Activated T-cell treated with anti-CD3 and anti-CD28 coated beads, Interleukin-2, amount 50 U/mL, for 24 hours (primary cell): ENCODE measurements at regions not wholly inside any gene's neighbourhood (a gene's known extent, or its start where the extent isn't known, plus 50 kb on each side); places are given as distances from the start of the nearest gene placed in this dataset.

Experiments used
- DNase-seq: peaks from one replicate; pipeline ENCODE4 v3.0.0-alpha.2; 2020
- H3K27ac Mint-ChIP-seq: 2 replicates; pipeline ENCODE4 v1.8.0; 2020; ENCODE audit warnings: mild to moderate bottlenecking, mixed read lengths
- H3K27me3 Mint-ChIP-seq: 2 replicates; pipeline ENCODE4 v1.8.0; 2020; ENCODE audit warnings: mixed read lengths
- H3K36me3 Mint-ChIP-seq: 2 replicates; pipeline ENCODE4 v1.8.0; 2020; ENCODE audit warnings: low read depth, mixed read lengths
- H3K4me1 Mint-ChIP-seq: 2 replicates; pipeline ENCODE4 v1.8.0; 2020; ENCODE audit warnings: low read depth, mixed read lengths
- H3K4me3 Mint-ChIP-seq: 2 replicates; pipeline ENCODE4 v1.8.0; 2020; ENCODE audit warnings: mild to moderate bottlenecking, moderate library complexity, mixed read lengths
- H3K9me3 Mint-ChIP-seq: 2 replicates; pipeline ENCODE4 v1.8.0; 2020; ENCODE audit warnings: mixed read lengths

DNA sequence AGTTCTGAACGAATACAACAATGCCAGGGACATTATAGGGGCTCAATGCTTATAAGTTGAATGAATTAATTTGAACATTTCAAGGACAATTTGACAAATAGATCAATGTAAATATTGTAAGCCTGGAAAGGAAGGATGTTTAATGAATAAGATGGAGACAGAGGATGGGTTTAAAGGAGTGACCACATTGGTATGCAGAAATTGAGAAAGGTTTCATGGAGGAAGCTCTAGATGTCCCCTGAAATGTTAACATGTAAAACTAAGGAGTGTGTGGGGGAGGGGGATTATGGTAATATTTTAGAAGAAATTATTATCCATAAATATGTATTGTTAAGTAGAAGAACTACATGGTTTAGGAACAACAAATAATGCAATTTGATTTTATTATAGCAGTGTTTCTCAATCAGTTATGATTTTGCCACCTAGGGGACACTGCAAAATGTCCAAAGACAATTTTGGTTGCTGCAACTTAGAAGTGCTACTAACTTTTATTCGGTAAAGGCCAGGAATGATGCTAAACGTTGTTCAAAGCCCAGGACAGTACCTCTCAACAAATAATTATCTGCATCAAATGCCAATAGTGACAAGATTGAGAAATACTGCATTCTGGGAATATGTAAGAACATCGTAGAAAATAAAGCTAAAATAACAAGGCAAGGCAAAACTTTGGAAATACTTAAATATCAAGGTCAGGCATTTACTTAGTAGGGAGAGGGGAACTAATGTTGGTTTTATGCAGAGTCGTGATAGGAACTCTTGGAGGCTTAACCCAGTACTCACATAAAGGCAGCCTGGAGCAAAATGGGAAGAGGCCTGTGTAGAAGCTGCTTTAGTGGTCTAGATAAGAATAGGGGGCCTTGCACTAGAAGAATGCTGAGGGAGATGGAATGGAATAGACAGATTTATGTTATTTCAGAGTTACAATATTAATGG lies 686.9 kb upstream of the CITED2 start:
- Mint-ChIP-seq H3K27ac (no peak overlapping the region), H3K4me1 (no peaks in the 10 kb centered on the region), H3K4me3 (no peak overlapping the region), H3K9me3 (no peaks in the 10 kb centered on the region), H3K36me3 (no peaks in the 10 kb centered on the region), H3K27me3 (peaks cover 16% of the 10 kb centered on the region)
- DNase-seq: no peak

DNA sequence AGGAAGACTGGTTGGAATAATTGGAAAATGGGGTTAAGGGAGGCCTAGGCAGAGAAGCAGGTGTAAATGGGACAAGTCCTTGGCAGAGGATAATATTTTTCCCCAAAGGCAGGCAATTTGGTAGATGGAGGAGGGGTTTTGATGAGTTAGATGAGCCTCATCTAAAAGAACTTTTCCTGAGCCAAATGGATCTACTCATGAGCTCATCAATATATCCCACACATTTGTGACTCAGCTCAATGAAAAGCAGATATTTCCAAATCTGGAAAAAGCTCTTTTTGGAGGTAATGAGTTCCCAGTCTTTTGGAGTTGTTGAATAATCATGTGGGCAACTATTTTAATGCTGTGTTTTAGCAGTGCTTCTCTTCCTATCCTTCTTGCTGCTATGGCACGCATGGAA lies 685.5 kb upstream of the CITED2 start:
- no peak for DNase-seq
- no peak overlapping the region for H3K27ac Mint-ChIP-seq

DNA sequence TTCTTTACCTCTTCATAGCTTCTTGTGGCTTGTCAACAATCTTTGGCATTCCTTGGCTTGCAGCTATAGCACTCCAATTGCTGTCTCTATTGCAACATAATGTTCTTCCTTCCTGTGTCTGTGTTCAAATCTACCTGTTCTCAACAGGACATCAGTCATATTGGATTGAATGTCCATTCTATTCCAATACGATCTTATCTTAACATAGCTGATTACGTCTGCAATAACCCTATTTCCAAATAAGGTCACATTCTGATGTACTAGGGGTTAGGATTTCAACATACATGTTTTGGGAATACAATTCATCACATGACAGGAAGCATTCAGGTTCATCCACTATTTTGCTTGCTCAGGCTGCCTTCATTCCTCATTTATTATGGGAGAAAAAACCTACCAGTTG lies 684.4 kb upstream of the CITED2 start:
- H3K36me3 Mint-ChIP-seq: no peaks in the 10 kb centered on the region

More for the DNA sequence above, 685.5 kb upstream of the CITED2 start:
- Mint-ChIP-seq H3K36me3 (no peaks in the 10 kb centered on the region), H3K27me3 (peaks cover 17% of the 10 kb centered on the region), H3K4me3 (no peak overlapping the region), H3K9me3 (no peaks in the 10 kb centered on the region), H3K4me1 (no peaks in the 10 kb centered on the region)

DNA sequence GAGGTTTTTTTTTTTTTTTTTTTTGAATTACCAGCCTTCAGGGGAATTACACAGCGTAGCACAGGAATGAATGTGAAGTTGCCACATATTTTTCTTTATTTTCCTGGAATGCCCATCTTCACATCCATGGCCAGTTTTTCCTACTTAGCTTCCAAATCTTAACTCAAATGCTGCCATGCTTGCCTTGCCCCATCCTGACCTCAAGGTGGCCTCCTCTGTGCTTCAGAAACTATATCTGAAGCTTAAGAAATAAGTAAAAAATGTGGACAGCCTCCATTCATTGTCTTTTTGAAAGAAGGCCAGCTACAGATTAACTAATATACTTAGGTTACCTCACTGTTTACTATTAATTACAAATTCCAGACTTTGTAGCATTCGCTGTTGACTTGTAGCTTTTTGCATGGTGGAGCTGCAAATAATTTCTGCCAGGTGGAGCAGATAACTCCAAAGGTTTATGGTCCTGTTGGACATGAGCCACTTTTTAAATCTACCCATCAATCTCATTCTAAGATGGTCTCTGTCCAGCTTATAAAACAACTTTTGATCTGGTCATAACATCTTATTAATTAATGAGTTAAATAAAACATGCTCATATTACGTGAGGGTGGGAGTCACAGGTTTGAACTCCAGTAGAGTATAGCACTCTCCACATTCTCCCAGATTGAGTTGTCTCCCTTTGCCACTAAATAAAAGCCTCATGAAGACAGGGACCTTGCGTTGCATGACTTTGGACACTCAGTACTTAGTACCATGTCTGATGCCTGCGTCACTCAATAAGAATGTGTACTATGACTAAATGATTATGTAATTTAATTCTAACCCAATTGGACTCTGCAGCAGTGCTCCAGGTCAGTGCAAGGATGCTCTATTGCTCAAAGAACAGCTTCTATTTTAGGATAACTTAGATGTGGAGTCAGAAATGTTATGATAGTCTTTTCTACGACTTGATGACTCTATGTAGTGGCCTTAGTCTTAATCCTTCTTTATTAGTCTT lies 678.6 kb upstream of the CITED2 start:
- Mint-ChIP-seq H3K9me3 (no peaks in the 10 kb centered on the region), H3K4me1 (no peaks in the 10 kb centered on the region), H3K4me3 (no peak overlapping the region), H3K36me3 (no peaks in the 10 kb centered on the region), H3K27ac (no peak overlapping the region), H3K27me3 (peaks cover 22% of the 10 kb centered on the region)
- no peak for DNase-seq

More for the DNA sequence above, 684.4 kb upstream of the CITED2 start:
- H3K4me1 Mint-ChIP-seq: no peaks in the 10 kb centered on the region
- peaks cover 17% of the 10 kb centered on the region for H3K27me3 Mint-ChIP-seq
- no peak overlapping the region for H3K27ac Mint-ChIP-seq
- no peaks in the 10 kb centered on the region for H3K9me3 Mint-ChIP-seq
- H3K4me3 Mint-ChIP-seq: no peak overlapping the region
- DNase-seq: no peak

DNA sequence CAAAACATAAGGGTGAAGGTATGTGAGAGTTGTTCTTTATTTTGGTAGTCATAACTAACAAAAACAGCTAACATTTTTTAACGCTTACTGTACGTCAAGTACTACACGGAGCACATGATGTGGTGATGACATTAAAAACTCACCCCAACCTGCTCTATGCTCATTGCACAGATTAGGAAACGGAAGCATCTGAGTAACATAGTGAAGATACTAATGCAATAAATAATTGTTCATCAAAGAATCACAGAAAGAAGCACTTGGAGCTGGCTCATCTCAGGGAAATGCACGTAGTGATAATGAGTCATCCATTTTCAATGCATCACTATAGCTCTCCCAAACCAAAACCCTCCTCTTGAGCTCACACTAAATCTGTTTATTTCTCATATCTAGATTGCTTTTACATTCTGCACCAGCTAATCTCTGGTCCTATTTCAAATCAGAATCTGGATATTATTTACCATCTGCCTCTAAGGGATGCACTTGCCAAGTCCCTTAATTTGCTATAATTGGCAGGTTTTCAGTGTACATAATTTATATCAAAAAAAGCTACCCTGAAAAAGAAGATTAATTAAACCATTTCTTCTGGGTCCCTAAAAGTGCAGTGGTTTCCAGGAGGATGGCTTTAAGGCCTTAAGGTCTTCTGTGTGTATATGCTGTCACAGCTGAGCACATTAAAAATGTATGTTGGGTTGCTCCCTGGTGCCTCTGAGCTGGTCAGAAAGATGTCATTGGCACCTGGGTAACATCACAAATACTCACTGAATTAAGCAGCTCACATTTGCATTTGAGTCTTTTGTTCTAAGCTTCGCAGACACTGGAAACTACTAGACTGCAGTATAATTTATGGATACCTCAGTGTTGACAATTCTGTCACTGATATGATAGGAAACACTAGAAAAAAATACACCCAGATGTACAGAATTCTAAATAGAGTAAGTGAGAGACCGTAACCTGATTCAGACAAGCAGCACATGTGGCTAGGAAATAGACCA lies 677.4 kb upstream of the CITED2 start:
- no peak overlapping the region for H3K4me3 Mint-ChIP-seq
- DNase-seq: no peak

DNA sequence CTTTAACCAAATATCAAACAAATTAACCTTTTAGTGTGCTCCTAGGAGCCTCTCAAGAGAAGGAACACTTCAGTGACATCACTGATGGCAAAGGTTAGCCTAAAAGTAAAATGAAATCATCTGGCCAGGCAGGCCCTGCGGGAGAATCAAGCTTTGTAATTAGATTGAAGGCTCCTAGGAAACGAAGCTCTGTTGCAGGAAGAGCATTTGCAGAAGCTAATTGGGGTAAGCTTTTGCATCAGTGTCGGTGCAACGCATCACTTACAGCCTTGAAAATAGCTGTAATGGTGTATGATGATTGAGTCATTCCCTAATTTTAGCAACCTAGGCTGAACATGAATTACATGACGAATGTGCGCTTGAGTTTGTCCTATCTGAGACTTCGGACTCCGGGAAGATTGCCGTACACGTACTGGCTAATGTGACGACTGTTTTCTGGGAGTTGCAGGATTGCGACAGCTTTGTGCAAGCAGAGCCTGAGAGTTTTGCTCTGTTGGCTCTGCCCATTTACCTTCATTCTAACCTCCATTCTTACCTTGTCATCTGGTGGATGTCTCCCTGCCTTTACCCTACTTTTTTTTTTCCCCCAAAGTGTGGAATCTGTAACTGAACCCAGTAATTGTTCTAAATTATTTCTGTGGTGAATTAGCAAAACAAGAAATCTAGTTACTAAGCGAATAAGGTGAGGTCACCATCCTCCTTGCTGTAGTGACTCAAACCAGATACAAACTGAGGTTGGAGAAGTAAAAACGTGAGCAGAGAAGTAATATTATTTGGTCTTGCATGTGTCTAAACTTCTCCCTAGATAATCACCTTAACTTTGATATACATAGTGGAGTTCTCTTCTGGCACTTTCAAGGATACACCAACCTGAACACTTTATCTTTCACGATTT lies 675.9 kb upstream of the CITED2 start:
- Mint-ChIP-seq H3K9me3 (no peaks in the 10 kb centered on the region), H3K27ac (no peak overlapping the region), H3K36me3 (no peaks in the 10 kb centered on the region), H3K27me3 (peaks cover 16% of the 10 kb centered on the region), H3K4me1 (no peaks in the 10 kb centered on the region), H3K4me3 (no peak overlapping the region)
- DNase-seq: no peak

More for the DNA sequence above, 677.4 kb upstream of the CITED2 start:
- Mint-ChIP-seq H3K9me3 (no peaks in the 10 kb centered on the region), H3K27ac (no peak overlapping the region), H3K36me3 (no peaks in the 10 kb centered on the region), H3K27me3 (peaks cover 19% of the 10 kb centered on the region), H3K4me1 (no peaks in the 10 kb centered on the region)

DNA sequence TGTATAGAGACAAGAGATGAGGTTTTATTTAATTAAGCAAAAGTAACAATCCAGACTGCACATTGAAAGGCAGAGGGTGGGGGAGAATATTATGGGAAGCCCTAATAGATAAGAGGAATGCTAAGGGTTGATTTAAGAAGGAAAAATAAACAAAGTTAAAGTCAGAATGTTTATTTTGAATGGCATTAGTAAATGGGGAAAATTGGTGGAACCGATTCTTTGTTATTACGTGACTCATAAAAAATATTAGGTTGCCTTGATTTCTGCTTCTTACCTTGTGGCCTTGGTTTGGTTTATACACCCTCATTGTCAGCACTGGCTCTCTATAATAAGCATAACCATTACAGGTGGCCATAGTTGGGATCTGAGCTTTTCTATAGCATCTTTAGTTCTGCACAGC lies 674.8 kb upstream of the CITED2 start:
- H3K36me3 Mint-ChIP-seq: no peaks in the 10 kb centered on the region
- H3K4me3 Mint-ChIP-seq: no peak overlapping the region
- no peaks in the 10 kb centered on the region for H3K4me1 Mint-ChIP-seq
- peaks cover 17% of the 10 kb centered on the region for H3K27me3 Mint-ChIP-seq
- no peak for DNase-seq
- no peaks in the 10 kb centered on the region for H3K9me3 Mint-ChIP-seq
- no peak overlapping the region for H3K27ac Mint-ChIP-seq

DNA sequence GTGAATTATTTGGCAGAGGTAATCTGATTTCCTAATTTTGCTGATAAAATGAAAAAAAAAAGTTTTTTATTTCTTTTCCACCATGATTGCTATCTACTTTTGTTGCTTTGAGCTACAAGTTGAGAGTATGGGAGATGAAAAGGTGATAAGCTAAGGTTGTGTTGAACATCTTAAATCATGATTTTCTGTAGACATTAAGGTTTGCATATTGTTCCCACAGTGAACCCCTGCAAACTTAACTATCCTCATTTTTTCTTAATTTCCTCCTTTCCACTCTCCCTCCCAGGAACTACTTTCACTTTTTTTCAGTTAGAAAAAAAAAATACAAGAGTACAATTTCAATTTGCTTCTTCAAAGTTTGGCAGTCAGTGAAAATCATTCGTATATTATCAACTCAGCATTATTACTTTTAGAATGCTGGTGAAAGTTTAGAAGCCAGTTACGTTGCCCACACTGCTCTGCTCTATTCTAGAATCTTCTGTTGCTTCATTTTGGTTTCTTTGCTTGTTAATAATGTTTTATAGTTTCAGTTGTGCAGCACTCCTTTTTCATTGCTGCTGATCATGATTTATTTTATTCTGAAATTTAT lies 673.8 kb upstream of the CITED2 start:
- Mint-ChIP-seq H3K9me3 (no peaks in the 10 kb centered on the region), H3K4me1 (peaks cover 7% of the 10 kb centered on the region)

DNA sequence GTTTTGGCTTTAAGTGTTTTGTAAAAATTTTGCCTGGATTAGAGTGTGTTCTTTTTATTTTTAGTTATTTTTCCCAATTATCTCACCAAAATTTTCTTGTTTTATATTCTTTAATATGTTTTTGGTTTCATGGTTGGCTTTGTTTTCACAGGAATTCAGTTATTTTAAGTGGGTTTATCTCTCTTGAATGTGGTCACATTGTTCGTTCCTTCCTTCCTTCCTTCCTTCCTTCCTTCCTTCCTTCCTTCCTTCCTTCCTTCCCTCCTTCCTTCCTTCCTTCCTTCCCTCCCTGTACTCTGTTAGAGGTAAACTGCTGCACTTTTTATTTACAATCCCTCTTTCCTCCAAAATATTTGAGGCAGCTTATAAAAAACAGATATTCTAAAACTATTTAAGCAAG lies 672.9 kb upstream of the CITED2 start:
- no peak for DNase-seq
- H3K36me3 Mint-ChIP-seq: no peaks in the 10 kb centered on the region
- peaks cover 8% of the 10 kb centered on the region for H3K4me1 Mint-ChIP-seq
- no peak overlapping the region for H3K27ac Mint-ChIP-seq
- H3K4me3 Mint-ChIP-seq: no peak overlapping the region
- no peaks in the 10 kb centered on the region for H3K9me3 Mint-ChIP-seq
- H3K27me3 Mint-ChIP-seq: peaks cover 17% of the 10 kb centered on the region

More for the DNA sequence above, 673.8 kb upstream of the CITED2 start:
- Mint-ChIP-seq H3K27me3 (peaks cover 17% of the 10 kb centered on the region), H3K4me3 (no peak overlapping the region), H3K27ac (no peak overlapping the region), H3K36me3 (no peaks in the 10 kb centered on the region)
- DNase-seq: no peak

DNA sequence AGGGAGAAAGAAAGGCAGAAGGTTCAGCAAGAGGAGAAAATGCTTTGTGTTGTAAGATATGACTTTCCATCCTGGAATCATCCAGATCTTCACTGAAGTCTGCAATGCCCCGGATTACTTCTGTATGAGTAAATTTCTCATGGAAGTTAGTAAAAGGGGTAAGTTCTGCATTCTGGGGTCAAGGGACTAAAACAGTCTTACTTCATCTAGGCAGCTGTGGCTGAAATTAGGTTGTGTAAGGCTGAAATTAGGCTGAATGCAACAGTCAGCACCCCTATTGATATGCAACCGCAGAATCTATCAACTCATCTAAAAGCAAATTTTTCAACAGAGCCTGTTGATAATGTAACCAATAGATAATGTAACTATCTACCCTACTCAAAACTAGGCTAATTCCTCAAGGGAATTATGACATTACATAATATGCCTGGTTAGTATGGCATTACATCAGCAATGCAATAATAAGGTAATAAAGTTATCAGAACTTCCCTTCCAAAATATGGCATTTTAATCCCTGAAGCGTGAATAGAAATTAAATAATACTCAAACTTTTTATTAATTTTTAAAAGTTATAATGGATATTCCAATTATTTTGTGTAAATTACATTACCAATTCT lies 671.7 kb upstream of the CITED2 start:
- no peak overlapping the region for H3K27ac Mint-ChIP-seq
- H3K4me1 Mint-ChIP-seq: peaks cover 8% of the 10 kb centered on the region
- no peaks in the 10 kb centered on the region for H3K36me3 Mint-ChIP-seq
- peaks cover 9% of the 10 kb centered on the region for H3K27me3 Mint-ChIP-seq
- DNase-seq: no peak
- no peak overlapping the region for H3K4me3 Mint-ChIP-seq
- no peaks in the 10 kb centered on the region for H3K9me3 Mint-ChIP-seq

DNA sequence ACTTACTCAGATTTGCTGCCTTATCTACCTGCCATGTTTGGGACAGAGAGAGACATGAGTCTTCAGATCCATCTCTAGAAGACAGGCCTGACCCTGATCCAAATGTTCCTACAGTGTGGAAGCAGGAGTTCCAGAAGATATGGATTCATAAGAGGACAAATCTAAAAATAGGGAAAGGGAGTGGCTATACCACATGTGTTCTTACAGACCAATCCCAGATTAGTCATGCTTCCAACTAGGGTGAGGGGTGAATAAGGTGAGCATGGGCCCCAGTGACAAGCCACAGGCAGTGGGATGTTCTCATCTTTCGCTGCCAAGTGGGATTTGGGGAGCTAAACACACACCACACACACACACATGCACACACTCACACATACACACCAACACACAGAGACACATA lies 670.7 kb upstream of the CITED2 start:
- Mint-ChIP-seq H3K9me3 (no peaks in the 10 kb centered on the region), H3K4me1 (peaks cover 8% of the 10 kb centered on the region), H3K4me3 (no peak overlapping the region), H3K27me3 (peaks cover 2% of the 10 kb centered on the region), H3K36me3 (no peaks in the 10 kb centered on the region), H3K27ac (no peak overlapping the region)
- DNase-seq: no peak

DNA sequence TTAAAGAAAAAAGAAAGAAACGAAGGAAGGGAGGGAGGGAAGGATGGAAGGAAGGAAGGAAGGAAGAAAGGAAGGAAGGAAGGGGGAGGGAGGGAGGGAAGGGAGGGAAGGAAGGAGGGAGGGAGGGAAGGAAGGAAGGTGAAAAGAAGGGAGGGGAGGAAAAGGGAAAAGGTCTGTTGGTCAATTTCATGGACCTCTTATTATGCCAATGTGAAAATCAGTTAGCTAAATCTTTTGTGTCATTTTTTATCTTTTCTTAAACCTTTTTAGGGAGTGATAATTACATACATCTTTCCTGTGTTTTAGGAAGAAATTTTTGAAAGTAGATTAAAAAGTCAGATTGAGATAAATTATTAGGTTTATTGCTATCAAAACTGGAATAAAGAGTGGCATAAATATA lies 670.2 kb upstream of the CITED2 start:
- Mint-ChIP-seq H3K4me1 (peaks cover 8% of the 10 kb centered on the region), H3K27me3 (peaks cover 2% of the 10 kb centered on the region), H3K36me3 (no peaks in the 10 kb centered on the region), H3K27ac (no peak overlapping the region), H3K9me3 (no peaks in the 10 kb centered on the region), H3K4me3 (no peak overlapping the region)
- DNase-seq: no peak
